ENCODE measurements at regions not wholly inside any gene's neighbourhood (a gene's known extent, or its start where the extent isn't known, plus 50 kb on each side); places are given as distances from the start of the nearest gene placed in this dataset.

GRCh38 chr15:85926834-85927233, 132.1 kb upstream of the KLHL25 start:
- 31% methylated on average over 1 of the region's 1 CpG for WGBS (ENCODE audit: low lambda C conversion rate)
- no peaks in the 10 kb centered on the region for H3K4me1 ChIP-seq (ENCODE audit: control insufficient read depth in 1 of 2, insufficient read depth in 2 of 2, low read depth in 1 of 2, low read length in 1 of 2)
- H2AFZ ChIP-seq (ENCODE audit: low read depth), result no peak overlapping the region
- no peaks in the 10 kb centered on the region for H3F3A ChIP-seq (replicated peaks; ENCODE audit: insufficient read depth)
- H3K27me3 ChIP-seq (ENCODE audit: insufficient read depth), result no peaks in the 10 kb centered on the region
- ChIA-PET POLR2A (no interaction called here), CTCF (no interaction called here)
- no peak for DNase-seq
- no peaks in the 10 kb centered on the region for H3K79me2 ChIP-seq (ENCODE audit: insufficient read depth)
- H3K9ac ChIP-seq, result no peak overlapping the region
- TF ChIP-seq TEAD4 (IDR thresholded peaks at IDR 0.05; ENCODE audit: borderline replicate concordance, insufficient read depth) (no peak), SIN3A (IDR thresholded peaks at IDR 0.05; ENCODE audit: borderline replicate concordance, low read depth, low read length) (no peak), RCOR1 (IDR thresholded peaks at IDR 0.05; ENCODE audit: low read length) (no peak), IRF3 (IDR thresholded peaks at IDR 0.05; ENCODE audit: low read depth, low read length) (no peak), EZH2phosphoT487 (IDR thresholded peaks at IDR 0.05; ENCODE audit: borderline replicate concordance, low read depth) (no peak), FOXM1 (IDR thresholded peaks at IDR 0.05; ENCODE audit: low read depth) (no peak), RXRA (IDR thresholded peaks at IDR 0.05; ENCODE audit: borderline replicate concordance, low read depth) (no peak), NFIC (IDR thresholded peaks at IDR 0.05; ENCODE audit: borderline replicate concordance) (no peak), USF2 (IDR thresholded peaks at IDR 0.05; ENCODE audit: borderline replicate concordance, low read depth, low read length) (no peak)
- TF ChIP-seq, protein P1, sequence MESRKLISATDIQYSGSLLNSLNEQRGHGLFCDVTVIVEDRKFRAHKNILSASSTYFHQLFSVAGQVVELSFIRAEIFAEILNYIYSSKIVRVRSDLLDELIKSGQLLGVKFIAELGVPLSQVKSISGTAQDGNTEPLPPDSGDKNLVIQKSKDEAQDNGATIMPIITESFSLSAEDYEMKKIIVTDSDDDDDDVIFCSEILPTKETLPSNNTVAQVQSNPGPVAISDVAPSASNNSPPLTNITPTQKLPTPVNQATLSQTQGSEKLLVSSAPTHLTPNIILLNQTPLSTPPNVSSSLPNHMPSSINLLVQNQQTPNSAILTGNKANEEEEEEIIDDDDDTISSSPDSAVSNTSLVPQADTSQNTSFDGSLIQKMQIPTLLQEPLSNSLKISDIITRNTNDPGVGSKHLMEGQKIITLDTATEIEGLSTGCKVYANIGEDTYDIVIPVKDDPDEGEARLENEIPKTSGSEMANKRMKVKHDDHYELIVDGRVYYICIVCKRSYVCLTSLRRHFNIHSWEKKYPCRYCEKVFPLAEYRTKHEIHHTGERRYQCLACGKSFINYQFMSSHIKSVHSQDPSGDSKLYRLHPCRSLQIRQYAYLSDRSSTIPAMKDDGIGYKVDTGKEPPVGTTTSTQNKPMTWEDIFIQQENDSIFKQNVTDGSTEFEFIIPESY (IDR thresholded peaks at IDR 0.05; ENCODE audit: borderline replicate concordance, low read depth), result no peak
- no peak overlapping the region for H3K27ac ChIP-seq (ENCODE audit: low read depth in 2 of 2, low read length in 1 of 2)
- no peaks in the 10 kb centered on the region for H3K9me3 ChIP-seq
- no peak overlapping the region for H3K4me3 ChIP-seq (ENCODE audit: low read depth in 2 of 2, low read length in 1 of 2)
- H3K36me3 ChIP-seq (replicated peaks in 1 of 2; ENCODE audit: control insufficient read depth in 1 of 2, insufficient read depth in 2 of 2, low read length in 1 of 2), result no peaks in the 10 kb centered on the region
- no peaks in the 10 kb centered on the region for H3K9me2 ChIP-seq
- no peak overlapping the region for H3K4me2 ChIP-seq
- H4K20me1 ChIP-seq (ENCODE audit: insufficient read depth), result no peaks in the 10 kb centered on the region

DNA sequence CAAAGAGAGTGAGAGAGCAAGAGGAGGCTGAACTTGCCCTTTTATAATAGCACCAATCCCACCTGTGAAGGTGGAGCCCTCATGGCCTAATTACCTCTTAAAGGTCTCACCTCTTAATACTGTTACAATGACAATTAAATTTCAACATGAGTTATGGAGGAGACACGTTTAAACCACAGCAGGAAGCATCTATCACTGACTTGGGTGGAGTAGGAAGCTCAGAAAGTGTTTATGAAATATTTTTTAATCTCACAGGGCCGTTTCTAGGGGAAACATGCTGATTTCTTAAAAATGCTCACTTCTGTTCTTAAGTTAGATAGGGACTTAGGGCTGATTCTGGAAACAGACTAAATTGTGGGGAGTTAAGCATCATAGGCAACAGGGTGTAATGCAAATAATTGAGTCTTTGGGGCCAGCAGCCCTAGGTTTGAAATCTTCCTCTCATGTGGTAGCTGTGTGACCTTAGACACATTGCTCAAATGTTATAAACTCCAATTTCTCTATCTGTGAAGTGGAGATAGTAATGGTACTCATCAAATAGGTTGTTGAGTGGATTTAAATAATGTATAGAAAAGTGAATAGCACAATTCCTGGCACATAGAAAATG, 133.3 kb upstream of the KLHL25 start:
- no peaks in the 10 kb centered on the region for H3F3A ChIP-seq (replicated peaks; ENCODE audit: insufficient read depth)
- ChIA-PET CTCF (no interaction called here), POLR2A (no interaction called here)
- no peaks in the 10 kb centered on the region for H3K79me2 ChIP-seq (ENCODE audit: insufficient read depth)
- no peak overlapping the region for H2AFZ ChIP-seq (ENCODE audit: low read depth)
- no peak overlapping the region for H3K27ac ChIP-seq (ENCODE audit: low read depth in 2 of 2, low read length in 1 of 2)
- no peaks in the 10 kb centered on the region for H3K36me3 ChIP-seq (replicated peaks in 1 of 2; ENCODE audit: control insufficient read depth in 1 of 2, insufficient read depth in 2 of 2, low read length in 1 of 2)
- no peak for DNase-seq
- H3K4me2 ChIP-seq, result no peak overlapping the region
- H4K20me1 ChIP-seq (ENCODE audit: insufficient read depth), result no peaks in the 10 kb centered on the region
- H3K27me3 ChIP-seq (ENCODE audit: insufficient read depth), result no peaks in the 10 kb centered on the region
- H3K9me3 ChIP-seq, result no peaks in the 10 kb centered on the region
- no peaks in the 10 kb centered on the region for H3K9me2 ChIP-seq
- no peaks in the 10 kb centered on the region for H3K4me1 ChIP-seq (ENCODE audit: control insufficient read depth in 1 of 2, insufficient read depth in 2 of 2, low read depth in 1 of 2, low read length in 1 of 2)
- H3K4me3 ChIP-seq (ENCODE audit: low read depth in 2 of 2, low read length in 1 of 2), result no peak overlapping the region
- H3K9ac ChIP-seq, result no peak overlapping the region
- WGBS (ENCODE audit: low lambda C conversion rate), result 3% methylated on average over 2 of the region's 2 CpGs
- TF ChIP-seq, protein P2, sequence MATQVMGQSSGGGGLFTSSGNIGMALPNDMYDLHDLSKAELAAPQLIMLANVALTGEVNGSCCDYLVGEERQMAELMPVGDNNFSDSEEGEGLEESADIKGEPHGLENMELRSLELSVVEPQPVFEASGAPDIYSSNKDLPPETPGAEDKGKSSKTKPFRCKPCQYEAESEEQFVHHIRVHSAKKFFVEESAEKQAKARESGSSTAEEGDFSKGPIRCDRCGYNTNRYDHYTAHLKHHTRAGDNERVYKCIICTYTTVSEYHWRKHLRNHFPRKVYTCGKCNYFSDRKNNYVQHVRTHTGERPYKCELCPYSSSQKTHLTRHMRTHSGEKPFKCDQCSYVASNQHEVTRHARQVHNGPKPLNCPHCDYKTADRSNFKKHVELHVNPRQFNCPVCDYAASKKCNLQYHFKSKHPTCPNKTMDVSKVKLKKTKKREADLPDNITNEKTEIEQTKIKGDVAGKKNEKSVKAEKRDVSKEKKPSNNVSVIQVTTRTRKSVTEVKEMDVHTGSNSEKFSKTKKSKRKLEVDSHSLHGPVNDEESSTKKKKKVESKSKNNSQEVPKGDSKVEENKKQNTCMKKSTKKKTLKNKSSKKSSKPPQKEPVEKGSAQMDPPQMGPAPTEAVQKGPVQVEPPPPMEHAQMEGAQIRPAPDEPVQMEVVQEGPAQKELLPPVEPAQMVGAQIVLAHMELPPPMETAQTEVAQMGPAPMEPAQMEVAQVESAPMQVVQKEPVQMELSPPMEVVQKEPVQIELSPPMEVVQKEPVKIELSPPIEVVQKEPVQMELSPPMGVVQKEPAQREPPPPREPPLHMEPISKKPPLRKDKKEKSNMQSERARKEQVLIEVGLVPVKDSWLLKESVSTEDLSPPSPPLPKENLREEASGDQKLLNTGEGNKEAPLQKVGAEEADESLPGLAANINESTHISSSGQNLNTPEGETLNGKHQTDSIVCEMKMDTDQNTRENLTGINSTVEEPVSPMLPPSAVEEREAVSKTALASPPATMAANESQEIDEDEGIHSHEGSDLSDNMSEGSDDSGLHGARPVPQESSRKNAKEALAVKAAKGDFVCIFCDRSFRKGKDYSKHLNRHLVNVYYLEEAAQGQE (IDR thresholded peaks at IDR 0.05; ENCODE audit: low read depth, low read length), result no peak
- TF ChIP-seq MEF2A (IDR thresholded peaks at IDR 0.05; ENCODE audit: borderline replicate concordance, low read depth) (no peak), SMC3 (IDR thresholded peaks at IDR 0.05; ENCODE audit: low read depth, low read length) (no peak), IRF3 (IDR thresholded peaks at IDR 0.05; ENCODE audit: low read depth, low read length) (no peak), FOSL2 (IDR thresholded peaks at IDR 0.05; ENCODE audit: borderline replicate concordance, low read depth) (no peak), USF2 (IDR thresholded peaks at IDR 0.05; ENCODE audit: borderline replicate concordance, low read depth, low read length) (no peak), PBX3 (IDR thresholded peaks at IDR 0.05) (no peak)

All from SK-N-SH (cell line).